Fibroblast of lung (primary cell): ENCODE measurements at regions not wholly inside any gene's neighbourhood (a gene's known extent, or its start where the extent isn't known, plus 50 kb on each side); places are given as distances from the start of the nearest gene placed in this dataset.

Source experiments
- DNase-seq, 2 donors: peaks; one replicate each; pipeline versions ENCODE4 v3.0.0 to v3.0.0-alpha.2; 2010; ENCODE audit warnings: low read depth in 2 of 2
- H2AFZ ChIP-seq: 2 replicates; pipeline ENCODE4 v1.5.1; 2012; ENCODE audit warnings: low read length, control low read depth, inconsistent platforms
- H3K27ac ChIP-seq: 2 replicates; pipeline ENCODE4 v1.5.1; 2011; ENCODE audit warnings: low read length, control low read depth; ENCODE audit not compliant: insufficient read depth
- H3K27me3 ChIP-seq: 2 replicates; pipeline ENCODE4 v1.5.1; 2011; ENCODE audit warnings: mild to moderate bottlenecking, low read length; ENCODE audit not compliant: control insufficient read depth, insufficient read depth
- H3K36me3 ChIP-seq: 2 replicates; pipeline ENCODE4 v1.5.1; 2011; ENCODE audit warnings: low read length; ENCODE audit not compliant: control insufficient read depth, insufficient read depth
- H3K4me1 ChIP-seq: 2 replicates; pipeline ENCODE4 v1.5.1; 2011; ENCODE audit warnings: low read length; ENCODE audit not compliant: control insufficient read depth, insufficient read depth; ENCODE audit errors: extremely low read depth
- H3K4me2 ChIP-seq: 2 replicates; pipeline ENCODE4 v1.5.1; 2011; ENCODE audit warnings: low read length, control low read depth; ENCODE audit not compliant: insufficient read depth; ENCODE audit errors: extremely low read depth
- H3K4me3 ChIP-seq, 4 experiments: fragments of 200-600 bp in 1 of 4; sonication (generic) in 1 of 4; replicated peaks in 1 of 4; 2 replicates each; pipeline ENCODE4 v1.5.1; 2011 to 2016; ENCODE audit warnings: low read length in 4 of 4, low read depth in 3 of 4, mild to moderate bottlenecking in 3 of 4, control low read depth in 2 of 4, inconsistent platforms in 1 of 4, mixed read lengths in 1 of 4; ENCODE audit not compliant: insufficient read depth in 1 of 4; ENCODE audit errors: control extremely low read depth in 1 of 4
- H3K79me2 ChIP-seq: 2 replicates; pipeline ENCODE4 v1.5.1; 2012; ENCODE audit warnings: mild to moderate bottlenecking, low read length, inconsistent platforms; ENCODE audit not compliant: control insufficient read depth, insufficient read depth
- H3K9ac ChIP-seq: 2 replicates; pipeline ENCODE4 v1.5.1; 2011; ENCODE audit warnings: mild to moderate bottlenecking, low read length, control low read depth; ENCODE audit not compliant: insufficient read depth
- H3K9me3 ChIP-seq: 2 replicates; pipeline ENCODE4 v1.5.1; 2012; ENCODE audit warnings: low read depth, low read length; ENCODE audit not compliant: control insufficient read depth, insufficient read depth
- H4K20me1 ChIP-seq: 2 replicates; pipeline ENCODE4 v1.5.1; 2011; ENCODE audit warnings: low read length; ENCODE audit not compliant: control insufficient read depth, insufficient read depth; ENCODE audit errors: extremely low read depth
- EZH2 ChIP-seq: IDR thresholded peaks from 2 replicates; pipeline ENCODE4 v1.5.1; 2012; ENCODE audit warnings: low read length, control low read depth, mild to moderate bottlenecking; ENCODE audit errors: missing control alignments
- TF ChIP-seq, protein P1 (sequence below), 2 donors: IDR thresholded peaks in 1 of 2; conservative IDR thresholded peaks in 1 of 2; 1 replicate in 1 of 2; 2 replicates in 1 of 2; pipeline ENCODE4 v1.5.1; 2011 to 2012; ENCODE audit warnings: low read length in 2 of 2, control low read depth in 1 of 2, inconsistent platforms in 1 of 2, low read depth in 1 of 2, mild to moderate bottlenecking in 1 of 2

DNA sequence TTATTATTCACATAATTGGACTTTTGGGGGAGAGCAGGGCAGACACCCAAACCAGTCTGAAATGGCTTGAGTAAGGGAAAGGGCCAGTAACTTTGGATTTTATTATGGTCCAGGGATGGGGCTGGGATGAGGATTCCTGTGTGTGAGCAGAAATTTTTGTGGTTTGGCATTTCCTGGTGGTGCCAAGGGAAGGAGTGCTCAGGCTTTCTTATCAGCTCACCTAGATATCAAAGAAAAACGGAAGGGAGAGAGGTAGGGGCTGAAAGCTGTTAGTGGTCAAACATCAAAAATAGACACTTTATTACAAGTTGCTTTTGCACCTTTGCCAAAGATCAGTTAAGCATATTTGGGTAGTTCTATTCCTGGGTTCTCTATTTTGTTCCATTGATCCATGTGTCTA is 128.5 kb upstream of the DIPK2B start:
- Histone ChIP-seq H3K4me2 (no peak overlapping the region), H3K9ac (no peak overlapping the region), H3K27me3 (no peaks in the 10 kb centered on the region), H3K4me3 (no peak overlapping the region), H3K4me1 (no peaks in the 10 kb centered on the region), H3K36me3 (no peaks in the 10 kb centered on the region), H4K20me1 (no peaks in the 10 kb centered on the region), H2AFZ (no peak overlapping the region), H3K79me2 (no peaks in the 10 kb centered on the region), H3K27ac (no peak overlapping the region), H3K9me3 (no peaks in the 10 kb centered on the region)
- peak in 1 of 2 donors; percentile 48 for DNase-seq
- TF ChIP-seq, protein P1, sequence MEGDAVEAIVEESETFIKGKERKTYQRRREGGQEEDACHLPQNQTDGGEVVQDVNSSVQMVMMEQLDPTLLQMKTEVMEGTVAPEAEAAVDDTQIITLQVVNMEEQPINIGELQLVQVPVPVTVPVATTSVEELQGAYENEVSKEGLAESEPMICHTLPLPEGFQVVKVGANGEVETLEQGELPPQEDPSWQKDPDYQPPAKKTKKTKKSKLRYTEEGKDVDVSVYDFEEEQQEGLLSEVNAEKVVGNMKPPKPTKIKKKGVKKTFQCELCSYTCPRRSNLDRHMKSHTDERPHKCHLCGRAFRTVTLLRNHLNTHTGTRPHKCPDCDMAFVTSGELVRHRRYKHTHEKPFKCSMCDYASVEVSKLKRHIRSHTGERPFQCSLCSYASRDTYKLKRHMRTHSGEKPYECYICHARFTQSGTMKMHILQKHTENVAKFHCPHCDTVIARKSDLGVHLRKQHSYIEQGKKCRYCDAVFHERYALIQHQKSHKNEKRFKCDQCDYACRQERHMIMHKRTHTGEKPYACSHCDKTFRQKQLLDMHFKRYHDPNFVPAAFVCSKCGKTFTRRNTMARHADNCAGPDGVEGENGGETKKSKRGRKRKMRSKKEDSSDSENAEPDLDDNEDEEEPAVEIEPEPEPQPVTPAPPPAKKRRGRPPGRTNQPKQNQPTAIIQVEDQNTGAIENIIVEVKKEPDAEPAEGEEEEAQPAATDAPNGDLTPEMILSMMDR (conservative IDR thresholded peaks at IDR 0.05 in 1 of 2, IDR thresholded peaks at IDR 0.05 in 1 of 2; ENCODE audit: low read depth in 1 of 2, low read length in 2 of 2) = no peak
- no peak for TF ChIP-seq EZH2

- Histone ChIP-seq H3K9ac (no peak overlapping the region), H3K79me2 (no peaks in the 10 kb centered on the region), H3K4me2 (no peak overlapping the region), H3K9me3 (no peaks in the 10 kb centered on the region), H4K20me1 (no peaks in the 10 kb centered on the region), H3K4me3 (no peak overlapping the region), H2AFZ (no peak overlapping the region), H3K27me3 (no peaks in the 10 kb centered on the region), H3K36me3 (no peaks in the 10 kb centered on the region), H3K27ac (no peak overlapping the region), H3K4me1 (peaks cover 4% of the 10 kb centered on the region)
- peak; percentile 28 to 68 for DNase-seq
- no peak for TF ChIP-seq EZH2
- TF ChIP-seq, protein P1 (conservative IDR thresholded peaks at IDR 0.05 in 1 of 2, IDR thresholded peaks at IDR 0.05 in 1 of 2; ENCODE audit: low read depth in 1 of 2, low read length in 2 of 2) = no peak
Observed at GRCh38 chrX:45324941-45325340, 124.3 kb upstream of the DIPK2B start.

- no peak for DNase-seq
- Histone ChIP-seq H3K27ac (no peak overlapping the region), H3K9me3 (no peaks in the 10 kb centered on the region), H4K20me1 (no peaks in the 10 kb centered on the region), H2AFZ (no peak overlapping the region), H3K4me3 (no peak overlapping the region), H3K27me3 (no peaks in the 10 kb centered on the region), H3K36me3 (no peaks in the 10 kb centered on the region), H3K9ac (no peak overlapping the region), H3K4me2 (no peak overlapping the region), H3K79me2 (no peaks in the 10 kb centered on the region), H3K4me1 (peaks cover 4% of the 10 kb centered on the region)
- TF ChIP-seq, protein P1 (conservative IDR thresholded peaks at IDR 0.05 in 1 of 2, IDR thresholded peaks at IDR 0.05 in 1 of 2; ENCODE audit: low read depth in 1 of 2, low read length in 2 of 2) = no peak
- TF ChIP-seq EZH2 = no peak
Observed at GRCh38 chrX:45323387-45323786, 122.7 kb upstream of the DIPK2B start.
